Neural cell (in vitro differentiated cells): ENCODE measurements at regions not wholly inside any gene's neighbourhood (a gene's known extent, or its start where the extent isn't known, plus 50 kb on each side); places are given as distances from the start of the nearest gene placed in this dataset.

ENCODE experiments used
- H2AFZ ChIP-seq: fragments of 200-600, 300-800 bp; sonication (generic), shearing (Covaris generic); 2 replicates; pipeline ENCODE4 v1.6.0; 2014; ENCODE audit warnings: low read depth, mild to moderate bottlenecking, antibody characterized with exemption, low read length, moderate library complexity
- H3F3A ChIP-seq: fragments of 200-600 bp; shearing (Covaris generic); 2 replicates; pipeline ENCODE4 v1.6.1; 2016; ENCODE audit warnings: mild to moderate bottlenecking, moderate library complexity, mixed read lengths, antibody characterized with exemption, low read length; ENCODE audit not compliant: insufficient read depth, poor library complexity, severe bottlenecking
- H3K27ac ChIP-seq: fragments of 200-600, 300-800 bp; sonication (generic), shearing (Covaris generic); 2 replicates; pipeline ENCODE4 v1.5.1; 2014; ENCODE audit warnings: mild to moderate bottlenecking, low read length, moderate library complexity
- H3K27me3 ChIP-seq: fragments of 300-800, 200-600 bp; sonication (generic), shearing (Covaris generic); 2 replicates; pipeline ENCODE4 v1.6.0; 2014; ENCODE audit warnings: mild to moderate bottlenecking, low read depth, low read length, moderate library complexity; ENCODE audit not compliant: insufficient read depth
- H3K36me3 ChIP-seq: fragments of 300-800, 200-600 bp; sonication (generic), shearing (Covaris generic); 2 replicates; pipeline ENCODE4 v1.5.1; 2014; ENCODE audit warnings: mild to moderate bottlenecking, antibody characterized with exemption, low read length, moderate library complexity; ENCODE audit not compliant: insufficient read depth
- H3K4me2 ChIP-seq: fragments of 300-800, 200-600 bp; sonication (generic), shearing (Covaris generic); 2 replicates; pipeline ENCODE4 v1.6.0; 2014; ENCODE audit warnings: mild to moderate bottlenecking, low read length
- H3K4me3 ChIP-seq: fragments of 300-800, 200-600 bp; sonication (generic), shearing (Covaris generic); 2 replicates; pipeline ENCODE4 v1.5.1; 2014; ENCODE audit warnings: mild to moderate bottlenecking, low read length, moderate library complexity
- H3K79me2 ChIP-seq: fragments of 200-600 bp; shearing (Covaris generic); replicated peaks from 2 replicates; pipeline ENCODE4 v1.6.0; 2014; ENCODE audit warnings: mild to moderate bottlenecking, low read length, moderate library complexity; ENCODE audit not compliant: insufficient read depth
- H3K9ac ChIP-seq: fragments of 300-800, 200-600 bp; sonication (generic), shearing (Covaris generic); 2 replicates; pipeline ENCODE4 v1.6.1; 2016; ENCODE audit warnings: mild to moderate bottlenecking, low read length, mixed read lengths
- H3K9me2 ChIP-seq: fragments of 200-600 bp; shearing (Covaris generic); 2 replicates; pipeline ENCODE4 v1.6.1; 2016; ENCODE audit warnings: mild to moderate bottlenecking, low read length, mixed read lengths; ENCODE audit not compliant: insufficient read depth
- H3K9me3 ChIP-seq: fragments of 200-600, 300-800 bp; sonication (generic), shearing (Covaris generic); 2 replicates; pipeline ENCODE4 v1.6.1; 2016; ENCODE audit warnings: mild to moderate bottlenecking, mixed run types, low read length, moderate library complexity, mixed read lengths
- H4K20me1 ChIP-seq: fragments of 200-600 bp; shearing (Covaris generic); 2 replicates; pipeline ENCODE4 v1.6.1; 2016; ENCODE audit warnings: mild to moderate bottlenecking, mixed run types; ENCODE audit not compliant: insufficient read depth
- CTCF ChIP-seq: fragments of 450-650 bp; IDR thresholded peaks from 2 replicates; pipeline ENCODE4 v1.5.1; 2014; ENCODE audit warnings: antibody characterized with exemption, mild to moderate bottlenecking, moderate library complexity; ENCODE audit not compliant: poor library complexity, severe bottlenecking
- EP300 ChIP-seq: fragments of 450-650 bp; conservative IDR thresholded peaks from 2 replicates; pipeline ENCODE4 v1.6.1; 2014; ENCODE audit warnings: antibody characterized with exemption, mild to moderate bottlenecking, moderate library complexity; ENCODE audit not compliant: poor library complexity, severe bottlenecking
- EZH2 ChIP-seq: fragments of 200-600, 300-800 bp; shearing (Covaris generic), sonication (generic); IDR thresholded peaks from 2 replicates; pipeline ENCODE4 v1.6.1; 2014; ENCODE audit warnings: antibody characterized with exemption, low read length, borderline replicate concordance, mild to moderate bottlenecking; ENCODE audit not compliant: insufficient read depth, poor library complexity, severe bottlenecking
- MXI1 ChIP-seq: fragments of 450-650 bp; conservative IDR thresholded peaks from 2 replicates; pipeline ENCODE4 v1.6.1; 2014; ENCODE audit warnings: antibody characterized with exemption, mild to moderate bottlenecking; ENCODE audit not compliant: poor library complexity, severe bottlenecking
- POLR2AphosphoS5 ChIP-seq: IDR thresholded peaks from 2 replicates; pipeline ENCODE4 v1.6.1; 2012
- RAD21 ChIP-seq: fragments of 450-650 bp; conservative IDR thresholded peaks from 2 replicates; pipeline ENCODE4 v1.6.1; 2014; ENCODE audit warnings: antibody characterized with exemption, mild to moderate bottlenecking, moderate library complexity
- SMC3 ChIP-seq: fragments of 450-650 bp; conservative IDR thresholded peaks from 2 replicates; pipeline ENCODE4 v1.6.1; 2014; ENCODE audit warnings: antibody characterized with exemption, mild to moderate bottlenecking, moderate library complexity; ENCODE audit not compliant: poor library complexity
- TAF1 ChIP-seq: IDR thresholded peaks from 2 replicates; pipeline ENCODE4 v1.6.1; 2012; ENCODE audit warnings: low read depth
- TF ChIP-seq, protein P1 (sequence below): IDR thresholded peaks from 2 replicates; pipeline ENCODE4 v1.6.1; 2012; ENCODE audit warnings: borderline replicate concordance

DNA sequence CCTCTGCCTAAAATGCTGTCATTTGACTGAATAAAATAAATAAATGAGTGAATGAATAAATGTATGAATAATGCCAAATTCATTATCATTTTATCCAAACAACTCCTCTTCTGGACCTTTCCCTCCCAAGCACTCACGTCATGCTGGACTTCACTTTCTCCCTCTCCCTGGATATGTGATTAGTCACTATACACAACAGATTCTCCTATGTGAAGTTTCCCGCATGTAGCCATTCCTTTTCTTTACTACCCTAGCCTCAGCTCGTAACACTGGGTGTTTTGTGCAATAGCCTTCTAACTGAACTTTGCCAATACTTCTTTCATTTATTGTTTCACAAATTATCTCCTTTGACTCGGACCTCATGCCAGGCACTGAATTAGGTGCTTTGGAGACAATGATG lies 87.6 kb upstream of the IL6 start:
- Histone ChIP-seq H3K27me3 (no peaks in the 10 kb centered on the region), H2AFZ (no peak overlapping the region), H3K4me2 (no peak overlapping the region), H4K20me1 (no peaks in the 10 kb centered on the region), H3K9me3 (no peaks in the 10 kb centered on the region), H3K79me2 (no peaks in the 10 kb centered on the region), H3K27ac (no peak overlapping the region), H3K36me3 (no peaks in the 10 kb centered on the region), H3K9ac (no peak overlapping the region), H3F3A (no peaks in the 10 kb centered on the region), H3K9me2 (no peaks in the 10 kb centered on the region), H3K4me3 (no peak overlapping the region)
- no peak for TF ChIP-seq POLR2AphosphoS5
- TF ChIP-seq MXI1, result no peak
- TF ChIP-seq SMC3, result no peak
- TF ChIP-seq EZH2, result no peak
- no peak for TF ChIP-seq TAF1
- TF ChIP-seq EP300, result no peak
- no peak for TF ChIP-seq RAD21
- TF ChIP-seq, protein P1, sequence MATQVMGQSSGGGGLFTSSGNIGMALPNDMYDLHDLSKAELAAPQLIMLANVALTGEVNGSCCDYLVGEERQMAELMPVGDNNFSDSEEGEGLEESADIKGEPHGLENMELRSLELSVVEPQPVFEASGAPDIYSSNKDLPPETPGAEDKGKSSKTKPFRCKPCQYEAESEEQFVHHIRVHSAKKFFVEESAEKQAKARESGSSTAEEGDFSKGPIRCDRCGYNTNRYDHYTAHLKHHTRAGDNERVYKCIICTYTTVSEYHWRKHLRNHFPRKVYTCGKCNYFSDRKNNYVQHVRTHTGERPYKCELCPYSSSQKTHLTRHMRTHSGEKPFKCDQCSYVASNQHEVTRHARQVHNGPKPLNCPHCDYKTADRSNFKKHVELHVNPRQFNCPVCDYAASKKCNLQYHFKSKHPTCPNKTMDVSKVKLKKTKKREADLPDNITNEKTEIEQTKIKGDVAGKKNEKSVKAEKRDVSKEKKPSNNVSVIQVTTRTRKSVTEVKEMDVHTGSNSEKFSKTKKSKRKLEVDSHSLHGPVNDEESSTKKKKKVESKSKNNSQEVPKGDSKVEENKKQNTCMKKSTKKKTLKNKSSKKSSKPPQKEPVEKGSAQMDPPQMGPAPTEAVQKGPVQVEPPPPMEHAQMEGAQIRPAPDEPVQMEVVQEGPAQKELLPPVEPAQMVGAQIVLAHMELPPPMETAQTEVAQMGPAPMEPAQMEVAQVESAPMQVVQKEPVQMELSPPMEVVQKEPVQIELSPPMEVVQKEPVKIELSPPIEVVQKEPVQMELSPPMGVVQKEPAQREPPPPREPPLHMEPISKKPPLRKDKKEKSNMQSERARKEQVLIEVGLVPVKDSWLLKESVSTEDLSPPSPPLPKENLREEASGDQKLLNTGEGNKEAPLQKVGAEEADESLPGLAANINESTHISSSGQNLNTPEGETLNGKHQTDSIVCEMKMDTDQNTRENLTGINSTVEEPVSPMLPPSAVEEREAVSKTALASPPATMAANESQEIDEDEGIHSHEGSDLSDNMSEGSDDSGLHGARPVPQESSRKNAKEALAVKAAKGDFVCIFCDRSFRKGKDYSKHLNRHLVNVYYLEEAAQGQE, result no peak
- no peak for TF ChIP-seq CTCF

- no peaks in the 10 kb centered on the region for H3K9me3 ChIP-seq
- no peak overlapping the region for H3K9ac ChIP-seq
- H2AFZ ChIP-seq, result no peak overlapping the region
- no peaks in the 10 kb centered on the region for H3K27me3 ChIP-seq
- no peak overlapping the region for H3K4me3 ChIP-seq
- no peaks in the 10 kb centered on the region for H4K20me1 ChIP-seq
- no peak for TF ChIP-seq POLR2AphosphoS5
- no peak for TF ChIP-seq TAF1
- no peak for TF ChIP-seq EZH2
- no peak for TF ChIP-seq MXI1
- TF ChIP-seq RAD21, result no peak
- TF ChIP-seq SMC3, result no peak
- no peaks in the 10 kb centered on the region for H3K79me2 ChIP-seq
- H3K9me2 ChIP-seq, result no peaks in the 10 kb centered on the region
- no peaks in the 10 kb centered on the region for H3K36me3 ChIP-seq
- H3K27ac ChIP-seq, result no peak overlapping the region
- no peak overlapping the region for H3K4me2 ChIP-seq
- H3F3A ChIP-seq, result no peaks in the 10 kb centered on the region
These were observed 91.7 kb upstream of the IL6 start for GRCh38 chr7:22635349-22635748.
